ENCODE measurements at regions not wholly inside any gene's neighbourhood (a gene's known extent, or its start where the extent isn't known, plus 50 kb on each side); places are given as distances from the start of the nearest gene placed in this dataset.

- no peak for TF ChIP-seq CTCF (conservative IDR thresholded peaks at IDR 0.05 in 1 of 2, IDR thresholded peaks at IDR 0.05 in 1 of 2; ENCODE audit: low read depth in 1 of 2, low read length in 2 of 2)
- no peak for TF ChIP-seq EZH2 (IDR thresholded peaks at IDR 0.05; ENCODE audit: low read length, missing control alignments)
These were observed 130.8 kb upstream of the C14orf180 start for GRCh38 chr14:104448721-104449120.
